HepG2 (cell line): ENCODE measurements at regions not wholly inside any gene's neighbourhood (a gene's known extent, or its start where the extent isn't known, plus 50 kb on each side); places are given as distances from the start of the nearest gene placed in this dataset.

Experiments used
- ATAC-seq: fragments of 200-7000 bp; cut with Tn5 transposase; 3 replicates; pipeline ENCODE4 v1.9.1; 2020; ENCODE audit warnings: mild to moderate bottlenecking, moderate library complexity
- BruUV-seq: library from RNA; stranded (reverse); fragments of 400-500 nt; replicated peaks from 2 replicates; lab custom pipeline; 2021; lab: Mats Ljungman, UMichigan
- CTCF ChIA-PET: fragments of 300-600 bp; formaldehyde crosslinking; extraction: SDS; loops from one replicate; lab custom pipeline; 2021; ENCODE audit warnings: low total read pairs, inconsistent platforms, low intra/inter-chr PET ratio; lab: Yijun Ruan, JAX
- POLR2A ChIA-PET: fragments of 350-600 bp; sonication (Branson Sonifier 250); formaldehyde crosslinking; loops from one replicate; lab custom pipeline; 2020; ENCODE audit warnings: antibody characterized with exemption, inconsistent platforms; lab: Yijun Ruan, JAX
- DNase-seq: peaks from one replicate; pipeline ENCODE4 v3.0.0-alpha.2; 2015; ENCODE audit warnings: low spot score
- FAIRE-seq: peaks from 3 replicates; lab custom pipeline; 2011; peaks lifted over from hg19 to GRCh38; lab: Jason Lieb, UNC
- H2AFZ ChIP-seq: one replicate; pipeline ENCODE4 v1.6.1; 2011; ENCODE audit warnings: low read length, inconsistent platforms
- H3K27ac ChIP-seq: fragments of 300-600 bp; 3 replicates; pipeline ENCODE4 v1.8.0; 2011; ENCODE audit warnings: mixed run types, mild to moderate bottlenecking, mixed read lengths, low read length, inconsistent platforms; ENCODE audit not compliant: insufficient read depth; ENCODE audit errors: extremely low read length
- H3K27me3 ChIP-seq, 2 experiments: fragments of 200-600 bp in 1 of 2; 2 replicates in 1 of 2; 3 replicates in 1 of 2; pipeline versions ENCODE4 v1.6.0 to v1.8.0; 2011; ENCODE audit warnings: low read length in 2 of 2, mild to moderate bottlenecking in 2 of 2, moderate library complexity in 2 of 2, inconsistent platforms in 1 of 2; ENCODE audit not compliant: insufficient read depth in 2 of 2, control insufficient read depth in 1 of 2
- H3K36me3 ChIP-seq, 2 experiments: fragments of 200-600 bp in 1 of 2; replicated peaks in 1 of 2; 2 replicates in 1 of 2; 3 replicates in 1 of 2; pipeline versions ENCODE4 v1.5.1 to v1.8.0; 2011; ENCODE audit warnings: low read length in 2 of 2, inconsistent platforms in 1 of 2; ENCODE audit not compliant: insufficient read depth in 2 of 2, control insufficient read depth in 1 of 2
- H3K4me1 ChIP-seq: 2 replicates; pipeline ENCODE4 v1.5.1; 2012; ENCODE audit warnings: low read length, inconsistent platforms; ENCODE audit not compliant: insufficient read depth
- H3K4me2 ChIP-seq: 2 replicates; pipeline ENCODE4 v1.6.0; 2011; ENCODE audit warnings: low read depth, low read length, inconsistent platforms
- H3K4me3 ChIP-seq, 3 experiments: fragments of 200-600 bp in 1 of 3; sonication (generic), shearing (Covaris generic) in 1 of 3; replicated peaks in 1 of 3; 2 replicates each; pipeline ENCODE4 v1.5.1; 2011 to 2016; ENCODE audit warnings: low read length in 3 of 3, inconsistent platforms in 2 of 3, low read depth in 2 of 3, mild to moderate bottlenecking in 2 of 3, control low read depth in 1 of 3, mixed read lengths in 1 of 3; ENCODE audit not compliant: insufficient read depth in 1 of 3
- H3K79me2 ChIP-seq: one replicate; pipeline ENCODE4 v1.6.1; 2011; ENCODE audit warnings: low read length, inconsistent platforms; ENCODE audit not compliant: insufficient read depth
- H3K9ac ChIP-seq: 2 replicates; pipeline ENCODE4 v1.6.0; 2011; ENCODE audit warnings: mild to moderate bottlenecking, low read depth, low read length, inconsistent platforms; ENCODE audit not compliant: insufficient read depth
- H3K9me3 ChIP-seq: 2 replicates; pipeline ENCODE4 v1.5.1; 2012; ENCODE audit warnings: mild to moderate bottlenecking, low read length
- H4K20me1 ChIP-seq: 2 replicates; pipeline ENCODE4 v1.6.0; 2011; ENCODE audit warnings: inconsistent platforms, mild to moderate bottlenecking, low read length, moderate library complexity; ENCODE audit not compliant: insufficient read depth
- ELF1 ChIP-seq: sonication (generic); formaldehyde crosslinking; IDR thresholded peaks from 2 replicates; pipeline ENCODE4 v1.4.0; 2020; ENCODE audit warnings: missing genetic modification reagents
- EP300 ChIP-seq, 3 experiments: sonication (generic) in 1 of 3; formaldehyde crosslinking in 1 of 3; IDR thresholded peaks; 2 replicates each; pipeline versions ENCODE4 v1.5.1 to v1.6.1; 2011 to 2020; ENCODE audit warnings: low read depth in 2 of 3, low read length in 2 of 3, borderline replicate concordance in 1 of 3, improper control_type of control experiment in 1 of 3, mild to moderate bottlenecking in 1 of 3, missing genetic modification reagents in 1 of 3, moderate library complexity in 1 of 3
- HNF4A ChIP-seq: sonication (generic); formaldehyde crosslinking; IDR thresholded peaks from 2 replicates; pipeline ENCODE4 v1.4.0; 2020; ENCODE audit warnings: missing genetic modification reagents
- MIXL1 ChIP-seq: IDR thresholded peaks from 2 replicates; pipeline ENCODE4 v1.6.1; 2016
- RFX5 ChIP-seq: IDR thresholded peaks from 2 replicates; pipeline ENCODE4 v1.6.1; 2011; ENCODE audit warnings: low read depth, low read length, improper control_type of control experiment
- ZNF224 ChIP-seq: sonication (generic); formaldehyde crosslinking; IDR thresholded peaks from 2 replicates; pipeline ENCODE4 v1.5.0; 2020; ENCODE audit warnings: mild to moderate bottlenecking, missing genetic modification reagents
- WGBS: methylation state at CpG from one replicate; pipeline ENCODE4 v1.1.6; 2017; ENCODE audit warnings: low lambda C conversion rate; 5-methylcytosine and 5-hydroxymethylcytosine counted together
- in situ Hi-C: cut with HindIII; loops from 2 replicates; pipeline ENCODE4 v1.10.0; 2017; ENCODE audit warnings: low pct_unique_long_range_greater_than_20kb; ENCODE audit not compliant: extremely low pct_ligation_motif_present
- intact Hi-C: fragments of 100-400 bp; cut with micrococcal nuclease; formaldehyde crosslinking; loops from one replicate; pipeline ENCODE4 v1.10.0; 2022; ENCODE audit not compliant: unreplicated experiment
- TF ChIP-seq, protein P1 (sequence below): IDR thresholded peaks from 2 replicates; pipeline ENCODE4 v1.6.1; 2018; ENCODE audit warnings: missing genetic modification reagents, mild to moderate bottlenecking, missing compliant biosample characterization
- TF ChIP-seq, protein P2 (sequence below): sonication (generic); formaldehyde crosslinking; IDR thresholded peaks from 2 replicates; pipeline ENCODE4 v1.4.0; 2020; ENCODE audit warnings: missing genetic modification reagents, mild to moderate bottlenecking, borderline replicate concordance

DNA sequence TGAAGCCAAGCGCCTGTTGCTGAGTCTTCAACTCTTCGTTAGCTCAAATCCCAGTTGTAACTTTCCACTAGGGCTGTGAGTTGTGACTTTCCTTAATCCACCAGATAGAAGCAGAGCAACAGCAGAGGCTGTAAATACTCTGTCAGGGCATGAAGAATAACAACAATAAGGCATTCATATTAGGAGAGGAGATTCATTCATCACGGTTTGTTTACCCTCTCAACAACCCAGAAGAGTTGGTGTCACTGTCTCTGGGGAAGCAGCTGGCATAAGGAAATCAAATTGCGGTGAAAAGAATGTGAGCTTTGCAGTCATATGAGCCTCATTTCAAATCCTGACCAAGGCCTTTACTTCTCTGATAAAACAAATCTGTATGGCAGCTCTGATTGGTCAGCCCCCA, 184.8 kb downstream of the SHQ1 start (continued):
- TF ChIP-seq, protein P1, sequence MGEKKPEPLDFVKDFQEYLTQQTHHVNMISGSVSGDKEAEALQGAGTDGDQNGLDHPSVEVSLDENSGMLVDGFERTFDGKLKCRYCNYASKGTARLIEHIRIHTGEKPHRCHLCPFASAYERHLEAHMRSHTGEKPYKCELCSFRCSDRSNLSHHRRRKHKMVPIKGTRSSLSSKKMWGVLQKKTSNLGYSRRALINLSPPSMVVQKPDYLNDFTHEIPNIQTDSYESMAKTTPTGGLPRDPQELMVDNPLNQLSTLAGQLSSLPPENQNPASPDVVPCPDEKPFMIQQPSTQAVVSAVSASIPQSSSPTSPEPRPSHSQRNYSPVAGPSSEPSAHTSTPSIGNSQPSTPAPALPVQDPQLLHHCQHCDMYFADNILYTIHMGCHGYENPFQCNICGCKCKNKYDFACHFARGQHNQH (CRISPR knock-in tag) = no peak
- TF ChIP-seq RFX5 (peak; percentile 77; the same call in 1 of the 2 replicates), MIXL1 (CRISPR knock-in tag) (no peak), EP300 (IDR thresholded peaks at IDR 0.05; ENCODE audit: low read depth in 2 of 2, low read length in 2 of 2) (peak in 1 of 2 experiments; percentile 38; a peak in 1 of 4 replicates), EP300 (CRISPR knock-in tag; IDR thresholded peaks at IDR 0.05; ENCODE audit: borderline replicate concordance) (no peak)
- TF ChIP-seq, all 625 proteins: peak for 6

DNA sequence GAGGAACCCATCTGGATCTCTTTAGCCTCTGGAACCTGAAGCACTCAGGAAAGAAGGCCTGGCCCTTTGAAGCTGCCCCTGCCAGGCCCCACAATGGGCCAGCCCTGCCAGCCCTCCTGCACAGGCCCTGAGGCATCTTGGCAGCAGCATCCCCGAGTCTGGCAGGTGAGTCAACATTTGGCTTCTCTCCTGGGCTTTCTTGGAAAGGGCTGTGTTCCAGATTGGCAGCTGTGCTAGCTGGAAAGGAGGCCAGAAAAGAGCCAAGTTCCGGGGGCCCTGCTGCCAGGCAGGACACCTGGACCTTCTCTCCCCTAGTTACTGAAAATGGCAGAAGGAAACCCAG, 187.2 kb downstream of the SHQ1 start:
- no TSS peak for BruUV-seq
- POLR2A ChIA-PET = no interaction called here
- 50% methylated on average over 1 of the region's 2 CpGs for WGBS
- Histone ChIP-seq H3K27ac (no peak overlapping the region), H3K27me3 (no peaks in the 10 kb centered on the region), H4K20me1 (no peaks in the 10 kb centered on the region), H3K36me3 (no peaks in the 10 kb centered on the region), H3K9me3 (no peaks in the 10 kb centered on the region), H2AFZ (no peak overlapping the region), H3K9ac (no peak overlapping the region), H3K4me2 (no peak overlapping the region), H3K79me2 (no peaks in the 10 kb centered on the region), H3K4me1 (peaks cover 47% of the 10 kb centered on the region), H3K4me3 (no peak overlapping the region)
- TF ChIP-seq, protein P2, sequence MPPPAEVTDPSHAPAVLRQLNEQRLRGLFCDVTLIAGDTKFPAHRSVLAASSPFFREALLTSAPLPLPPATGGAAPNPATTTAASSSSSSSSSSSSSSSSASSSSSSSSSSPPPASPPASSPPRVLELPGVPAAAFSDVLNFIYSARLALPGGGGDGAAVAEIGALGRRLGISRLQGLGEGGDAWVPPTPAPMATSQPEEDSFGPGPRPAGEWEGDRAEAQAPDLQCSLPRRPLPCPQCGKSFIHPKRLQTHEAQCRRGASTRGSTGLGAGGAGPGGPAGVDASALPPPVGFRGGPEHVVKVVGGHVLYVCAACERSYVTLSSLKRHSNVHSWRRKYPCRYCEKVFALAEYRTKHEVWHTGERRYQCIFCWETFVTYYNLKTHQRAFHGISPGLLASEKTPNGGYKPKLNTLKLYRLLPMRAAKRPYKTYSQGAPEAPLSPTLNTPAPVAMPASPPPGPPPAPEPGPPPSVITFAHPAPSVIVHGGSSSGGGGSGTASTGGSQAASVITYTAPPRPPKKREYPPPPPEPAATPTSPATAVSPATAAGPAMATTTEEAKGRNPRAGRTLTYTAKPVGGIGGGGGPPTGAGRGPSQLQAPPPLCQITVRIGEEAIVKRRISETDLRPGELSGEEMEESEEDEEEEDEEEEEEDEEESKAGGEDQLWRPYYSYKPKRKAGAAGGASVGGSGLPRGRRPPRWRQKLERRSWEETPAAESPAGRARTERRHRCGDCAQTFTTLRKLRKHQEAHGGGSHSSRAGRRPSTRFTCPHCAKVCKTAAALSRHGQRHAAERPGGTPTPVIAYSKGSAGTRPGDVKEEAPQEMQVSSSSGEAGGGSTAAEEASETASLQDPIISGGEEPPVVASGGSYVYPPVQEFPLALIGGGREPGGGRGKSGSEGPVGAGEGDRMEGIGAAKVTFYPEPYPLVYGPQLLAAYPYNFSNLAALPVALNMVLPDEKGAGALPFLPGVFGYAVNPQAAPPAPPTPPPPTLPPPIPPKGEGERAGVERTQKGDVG (CRISPR knock-in tag) = no peak
- TF ChIP-seq ZNF224 (CRISPR knock-in tag) (no peak), HNF4A (CRISPR knock-in tag) (no peak), ELF1 (CRISPR knock-in tag) (no peak)
- ATAC-seq (no peak), DNase-seq (no peak), FAIRE-seq (no peak)
- CTCF ChIA-PET = no interaction called here
- in situ Hi-C loops = no loop called here
- intact Hi-C loops = no loop called here
